ENCODE measurements at regions not wholly inside any gene's neighbourhood (a gene's known extent, or its start where the extent isn't known, plus 50 kb on each side); places are given as distances from the start of the nearest gene placed in this dataset.

DNA sequence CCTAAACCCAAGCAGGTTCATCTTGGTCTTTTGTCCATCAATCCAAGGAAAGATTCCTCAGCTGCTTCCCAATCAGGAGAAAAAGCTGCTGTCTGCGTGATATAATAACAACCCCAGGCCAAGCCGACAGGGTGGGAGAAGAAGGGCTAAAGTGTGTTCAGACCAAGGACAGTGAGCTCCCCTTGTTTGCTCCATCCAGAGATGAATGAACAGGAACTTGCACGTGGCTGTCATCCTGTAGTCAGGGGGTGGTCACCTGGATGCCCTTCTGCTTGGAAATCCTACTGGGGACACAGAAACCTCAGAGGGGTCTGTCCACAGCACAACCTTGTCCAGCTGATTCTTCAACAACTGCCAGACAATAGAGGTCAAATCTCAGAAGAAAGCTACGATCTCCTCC is 414.5 kb downstream of the SOX9 start:
- no peak for TF ChIP-seq GATA2 (IDR thresholded peaks at IDR 0.05; ENCODE audit: low read depth, low read length)
- TF ChIP-seq GATA3 (IDR thresholded peaks at IDR 0.05; ENCODE audit: low read depth, low read length) = no peak
